ENCODE measurements at regions not wholly inside any gene's neighbourhood (a gene's known extent, or its start where the extent isn't known, plus 50 kb on each side); places are given as distances from the start of the nearest gene placed in this dataset.

- no peaks in the 10 kb centered on the region for H3K9me3 ChIP-seq (ENCODE audit: low read depth)
- no peak overlapping the region for H3K4me2 ChIP-seq
- no peaks in the 10 kb centered on the region for H4K20me1 ChIP-seq (ENCODE audit: insufficient read depth, poor library complexity, severe bottlenecking)
- no peak overlapping the region for H3K4me3 ChIP-seq
- TF ChIP-seq, protein P1, sequence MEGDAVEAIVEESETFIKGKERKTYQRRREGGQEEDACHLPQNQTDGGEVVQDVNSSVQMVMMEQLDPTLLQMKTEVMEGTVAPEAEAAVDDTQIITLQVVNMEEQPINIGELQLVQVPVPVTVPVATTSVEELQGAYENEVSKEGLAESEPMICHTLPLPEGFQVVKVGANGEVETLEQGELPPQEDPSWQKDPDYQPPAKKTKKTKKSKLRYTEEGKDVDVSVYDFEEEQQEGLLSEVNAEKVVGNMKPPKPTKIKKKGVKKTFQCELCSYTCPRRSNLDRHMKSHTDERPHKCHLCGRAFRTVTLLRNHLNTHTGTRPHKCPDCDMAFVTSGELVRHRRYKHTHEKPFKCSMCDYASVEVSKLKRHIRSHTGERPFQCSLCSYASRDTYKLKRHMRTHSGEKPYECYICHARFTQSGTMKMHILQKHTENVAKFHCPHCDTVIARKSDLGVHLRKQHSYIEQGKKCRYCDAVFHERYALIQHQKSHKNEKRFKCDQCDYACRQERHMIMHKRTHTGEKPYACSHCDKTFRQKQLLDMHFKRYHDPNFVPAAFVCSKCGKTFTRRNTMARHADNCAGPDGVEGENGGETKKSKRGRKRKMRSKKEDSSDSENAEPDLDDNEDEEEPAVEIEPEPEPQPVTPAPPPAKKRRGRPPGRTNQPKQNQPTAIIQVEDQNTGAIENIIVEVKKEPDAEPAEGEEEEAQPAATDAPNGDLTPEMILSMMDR (IDR thresholded peaks at IDR 0.05; ENCODE audit: poor library complexity) = no peak
- TF ChIP-seq EZH2phosphoT487 (IDR thresholded peaks at IDR 0.05; ENCODE audit: low read depth, severe bottlenecking, unreplicated experiment) = no peak
- H3K79me2 ChIP-seq = no peaks in the 10 kb centered on the region
- H3K27ac ChIP-seq = no peak overlapping the region
- no peaks in the 10 kb centered on the region for H3K36me3 ChIP-seq (replicated peaks; ENCODE audit: insufficient read depth, low read depth)
- no peaks in the 10 kb centered on the region for H3K27me3 ChIP-seq
- no peaks in the 10 kb centered on the region for H3K9me2 ChIP-seq (replicated peaks; ENCODE audit: insufficient read depth)
- no peak overlapping the region for H2AFZ ChIP-seq
- no peaks in the 10 kb centered on the region for H3K4me1 ChIP-seq (ENCODE audit: insufficient read depth)
- 50% methylated on average over 1 of the region's 1 CpG for WGBS (ENCODE audit: low lambda C conversion rate, missing lambda C conversion rate)
- DNase-seq (ENCODE audit: low spot score) = no peak
These were observed 266.6 kb upstream of the TPM1 start for GRCh38 chr15:62775932-62776331.

- H3K27me3 ChIP-seq = no peaks in the 10 kb centered on the region
- no peak overlapping the region for H2AFZ ChIP-seq
- no peak overlapping the region for H3K4me2 ChIP-seq
- 85% methylated on average over 2 of the region's 2 CpGs for WGBS (ENCODE audit: low lambda C conversion rate, missing lambda C conversion rate)
- no peak for TF ChIP-seq EZH2phosphoT487 (IDR thresholded peaks at IDR 0.05; ENCODE audit: low read depth, severe bottlenecking, unreplicated experiment)
- TF ChIP-seq EZH2 (IDR thresholded peaks at IDR 0.05; ENCODE audit: borderline replicate concordance) = no peak
- TF ChIP-seq, protein P1 (IDR thresholded peaks at IDR 0.05; ENCODE audit: poor library complexity) = no peak
- H3K9me3 ChIP-seq (ENCODE audit: low read depth) = no peaks in the 10 kb centered on the region
- no peaks in the 10 kb centered on the region for H4K20me1 ChIP-seq (ENCODE audit: insufficient read depth, poor library complexity, severe bottlenecking)
- no peak overlapping the region for H3K27ac ChIP-seq
- H3K4me1 ChIP-seq (ENCODE audit: insufficient read depth) = peaks cover 5% of the 10 kb centered on the region
- H3K36me3 ChIP-seq (replicated peaks; ENCODE audit: insufficient read depth, low read depth) = no peaks in the 10 kb centered on the region
- no peaks in the 10 kb centered on the region for H3K9me2 ChIP-seq (replicated peaks; ENCODE audit: insufficient read depth)
- H3K4me3 ChIP-seq = no peak overlapping the region
- no peaks in the 10 kb centered on the region for H3K79me2 ChIP-seq
- no peak for DNase-seq (ENCODE audit: low spot score)
These were observed 264.9 kb upstream of the TPM1 start for GRCh38 chr15:62777671-62778070.

GRCh38 chr15:62779036-62779770 lies 263.3 kb upstream of the TPM1 start:
- Histone ChIP-seq H3K36me3 (replicated peaks; ENCODE audit: insufficient read depth, low read depth) (no peaks in the 10 kb centered on the region), H3K9me2 (replicated peaks; ENCODE audit: insufficient read depth) (no peaks in the 10 kb centered on the region), H4K20me1 (ENCODE audit: insufficient read depth, poor library complexity, severe bottlenecking) (no peaks in the 10 kb centered on the region), H2AFZ (no peak overlapping the region), H3K4me1 (ENCODE audit: insufficient read depth) (peaks cover 6% of the 10 kb centered on the region), H3K4me3 (no peak overlapping the region), H3K4me2 (no peak overlapping the region), H3K79me2 (no peaks in the 10 kb centered on the region), H3K27ac (no peak overlapping the region), H3K9me3 (ENCODE audit: low read depth) (no peaks in the 10 kb centered on the region), H3K27me3 (no peaks in the 10 kb centered on the region)
- no peak for DNase-seq (ENCODE audit: low spot score)
- TF ChIP-seq, protein P1 (IDR thresholded peaks at IDR 0.05; ENCODE audit: poor library complexity) = no peak
- TF ChIP-seq EZH2phosphoT487 (IDR thresholded peaks at IDR 0.05; ENCODE audit: low read depth, severe bottlenecking, unreplicated experiment) (no peak), EZH2 (IDR thresholded peaks at IDR 0.05; ENCODE audit: borderline replicate concordance) (no peak)
- WGBS (ENCODE audit: low lambda C conversion rate, missing lambda C conversion rate) = 84% methylated on average over 8 of the region's 8 CpGs
